Tibial nerve (tissue), 4 donors: ENCODE measurements at regions not wholly inside any gene's neighbourhood (a gene's known extent, or its start where the extent isn't known, plus 50 kb on each side); places are given as distances from the start of the nearest gene placed in this dataset.

Experiments
- DNase-seq, 2 donors: peaks; one replicate each; pipeline ENCODE4 v3.0.0-alpha.2; 2019; ENCODE audit warnings: low spot score in 2 of 2
- H3K27ac ChIP-seq, 4 donors: fragments of 200-600 bp; sonication (generic) in 3 of 4; one replicate each; pipeline ENCODE4 v1.5.1; 2017 to 2019; ENCODE audit warnings: mild to moderate bottlenecking in 1 of 4
- H3K27me3 ChIP-seq, 2 donors: fragments of 200-600 bp; sonication (generic) in 1 of 2; one replicate each; pipeline versions ENCODE4 v1.5.1 to v1.6.0; 2017 to 2019
- H3K36me3 ChIP-seq, 3 donors: fragments of 200-600 bp; sonication (generic); one replicate each; pipeline ENCODE4 v1.5.1; 2018 to 2019
- H3K4me1 ChIP-seq, 4 donors: fragments of 200-600 bp; sonication (generic) in 3 of 4; one replicate each; pipeline ENCODE4 v1.5.1; 2017 to 2019
- H3K4me3 ChIP-seq, 4 donors: fragments of 200-600 bp; sonication (generic) in 3 of 4; one replicate each; pipeline ENCODE4 v1.5.1; 2017 to 2019; ENCODE audit warnings: mild to moderate bottlenecking in 1 of 4, moderate library complexity in 1 of 4
- H3K9me3 ChIP-seq, 4 donors: fragments of 200-600 bp; sonication (generic) in 3 of 4; one replicate each; pipeline ENCODE4 v1.5.1; 2017 to 2019
- EP300 ChIP-seq, 2 donors: sonication (generic); formaldehyde crosslinking; IDR thresholded peaks; one replicate each; pipeline ENCODE4 v1.6.1; 2017; ENCODE audit warnings: antibody characterized with exemption in 2 of 2, mild to moderate bottlenecking in 1 of 2
- POLR2A ChIP-seq, 2 donors: fragments of 450-650 bp; IDR thresholded peaks; one replicate each; pipeline ENCODE4 v1.6.1; 2017; ENCODE audit warnings: antibody characterized with exemption in 2 of 2, mild to moderate bottlenecking in 2 of 2, moderate library complexity in 2 of 2
- WGBS, 2 donors: methylation state at CpG; one replicate each; pipeline ENCODE4 v1.1.5; 2018; 5-methylcytosine and 5-hydroxymethylcytosine counted together
- TF ChIP-seq, protein P1 (sequence below), 5 experiments: fragments of 200-600 bp in 3 of 5; fragments of 450-650 bp in 2 of 5; sonication (generic) in 3 of 5; IDR thresholded peaks; one replicate each; pipeline ENCODE4 v1.5.1; 2016 to 2019; ENCODE audit warnings: antibody characterized with exemption in 5 of 5, mild to moderate bottlenecking in 3 of 5, moderate library complexity in 2 of 5

DNA sequence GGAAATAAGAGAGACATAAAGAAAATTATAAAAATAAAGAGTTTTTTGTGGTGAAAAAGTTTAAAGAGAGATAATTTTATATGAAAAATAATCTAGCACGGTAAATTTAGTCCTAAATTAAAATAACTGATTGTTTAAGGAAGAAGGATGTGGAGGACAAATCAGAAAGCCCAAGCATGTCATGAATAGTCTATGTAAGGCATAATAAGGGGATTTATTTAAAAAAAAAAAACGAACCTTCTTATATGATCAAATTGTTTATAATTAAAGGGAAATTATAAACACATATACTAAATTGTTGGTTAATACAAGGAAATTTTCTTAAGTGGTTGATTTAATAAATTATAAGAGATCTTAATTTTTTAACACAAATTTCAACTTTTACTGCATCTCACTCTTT, 551.8 kb upstream of the TYRP1 start:
- Histone ChIP-seq H3K4me1 (no peaks in the 10 kb centered on the region), H3K9me3 (no peaks in the 10 kb centered on the region), H3K4me3 (no peak overlapping the region), H3K27me3 (no peaks in the 10 kb centered on the region), H3K36me3 (no peaks in the 10 kb centered on the region), H3K27ac (no peak overlapping the region)
- DNase-seq, result no peak
- 68 to 70% methylated on average over 2 of the region's 2 CpGs for WGBS, 2 donors
- TF ChIP-seq, protein P1, sequence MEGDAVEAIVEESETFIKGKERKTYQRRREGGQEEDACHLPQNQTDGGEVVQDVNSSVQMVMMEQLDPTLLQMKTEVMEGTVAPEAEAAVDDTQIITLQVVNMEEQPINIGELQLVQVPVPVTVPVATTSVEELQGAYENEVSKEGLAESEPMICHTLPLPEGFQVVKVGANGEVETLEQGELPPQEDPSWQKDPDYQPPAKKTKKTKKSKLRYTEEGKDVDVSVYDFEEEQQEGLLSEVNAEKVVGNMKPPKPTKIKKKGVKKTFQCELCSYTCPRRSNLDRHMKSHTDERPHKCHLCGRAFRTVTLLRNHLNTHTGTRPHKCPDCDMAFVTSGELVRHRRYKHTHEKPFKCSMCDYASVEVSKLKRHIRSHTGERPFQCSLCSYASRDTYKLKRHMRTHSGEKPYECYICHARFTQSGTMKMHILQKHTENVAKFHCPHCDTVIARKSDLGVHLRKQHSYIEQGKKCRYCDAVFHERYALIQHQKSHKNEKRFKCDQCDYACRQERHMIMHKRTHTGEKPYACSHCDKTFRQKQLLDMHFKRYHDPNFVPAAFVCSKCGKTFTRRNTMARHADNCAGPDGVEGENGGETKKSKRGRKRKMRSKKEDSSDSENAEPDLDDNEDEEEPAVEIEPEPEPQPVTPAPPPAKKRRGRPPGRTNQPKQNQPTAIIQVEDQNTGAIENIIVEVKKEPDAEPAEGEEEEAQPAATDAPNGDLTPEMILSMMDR (IDR thresholded peaks at IDR 0.05), result no peak
- no peak for TF ChIP-seq EP300 (IDR thresholded peaks at IDR 0.05)
- no peak for TF ChIP-seq POLR2A (IDR thresholded peaks at IDR 0.05)

DNA sequence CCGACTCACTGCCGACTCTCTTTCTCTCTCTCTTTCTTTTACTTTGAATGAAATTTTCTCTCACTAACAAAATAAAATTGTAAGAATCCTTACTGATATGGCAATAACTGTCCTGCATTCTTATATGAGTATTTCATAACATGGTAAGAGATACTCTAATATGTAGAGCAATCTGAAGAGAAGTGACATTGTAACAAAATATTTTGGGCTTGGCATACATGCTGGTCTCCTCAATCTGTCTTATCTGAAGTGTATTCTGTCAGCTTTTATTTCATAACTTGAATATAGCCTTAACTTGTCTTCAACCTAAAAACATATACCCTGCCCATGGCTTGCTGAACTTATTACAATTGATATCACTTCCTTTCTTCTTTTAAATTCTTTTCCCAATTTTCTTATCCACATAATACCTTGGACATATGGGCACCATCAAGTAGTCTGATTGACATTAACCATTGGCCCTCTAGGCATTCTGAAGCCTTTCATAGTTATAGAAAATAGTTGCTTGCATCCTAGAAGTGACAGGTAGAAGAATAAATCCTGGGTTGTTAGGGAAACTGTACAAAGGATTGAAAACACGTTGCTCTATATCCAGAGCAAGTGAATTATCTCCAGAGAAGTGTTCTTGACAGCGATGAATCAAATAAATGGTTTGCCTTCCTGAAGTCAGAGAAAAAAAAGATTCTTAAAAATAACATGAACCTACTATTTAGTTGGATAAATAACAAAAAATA, 537.6 kb upstream of the TYRP1 start:
- H3K27me3 ChIP-seq, result no peaks in the 10 kb centered on the region
- DNase-seq, result no peak
- no peaks in the 10 kb centered on the region for H3K9me3 ChIP-seq
- TF ChIP-seq EP300 (IDR thresholded peaks at IDR 0.05) (no peak), POLR2A (IDR thresholded peaks at IDR 0.05) (no peak)
- H3K4me1 ChIP-seq, result no peaks in the 10 kb centered on the region
- H3K36me3 ChIP-seq, result no peaks in the 10 kb centered on the region
- 84 to 85% methylated on average over 4 of the region's 4 CpGs for WGBS, 2 donors
- no peak overlapping the region for H3K4me3 ChIP-seq
- H3K27ac ChIP-seq, result no peak overlapping the region

DNA sequence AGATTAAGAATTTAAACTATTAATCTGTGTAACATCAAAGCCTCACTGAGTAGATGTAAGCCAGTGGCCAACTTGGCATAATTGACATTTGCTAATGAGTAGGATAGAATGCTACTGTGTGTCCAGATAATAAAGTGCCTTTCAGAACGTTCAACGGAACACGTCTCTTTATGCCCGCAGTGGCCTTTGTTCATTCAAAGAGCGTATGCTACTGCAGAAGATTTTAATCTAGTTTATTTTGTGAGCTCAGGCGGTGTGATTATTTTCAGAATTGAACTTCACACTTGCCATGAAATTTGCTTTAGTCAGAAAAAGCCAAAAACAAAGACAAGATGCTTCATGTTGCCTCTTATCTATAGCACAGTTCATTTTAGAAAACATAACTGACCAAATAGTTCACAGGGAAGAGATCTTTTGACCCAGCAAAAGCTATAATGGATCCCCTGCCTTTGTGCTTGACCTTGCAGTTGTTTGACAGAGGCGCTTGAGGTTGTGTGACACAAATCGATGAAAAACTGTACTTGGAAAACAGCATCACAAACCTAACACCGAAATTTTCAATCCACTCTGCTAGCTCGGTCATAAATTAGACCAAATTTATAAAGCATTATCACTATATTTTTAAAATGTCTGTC, 530.9 kb upstream of the TYRP1 start:
- no peaks in the 10 kb centered on the region for H3K9me3 ChIP-seq
- 45 to 59% methylated on average over 10 of the region's 10 CpGs for WGBS, 2 donors
- TF ChIP-seq, protein P1 (IDR thresholded peaks at IDR 0.05), result no peak
- no peak for TF ChIP-seq EP300 (IDR thresholded peaks at IDR 0.05)
- TF ChIP-seq POLR2A (IDR thresholded peaks at IDR 0.05), result no peak
- H3K27me3 ChIP-seq, result no peaks in the 10 kb centered on the region
- no peak for DNase-seq
- H3K4me1 ChIP-seq, result no peaks in the 10 kb centered on the region
- no peak overlapping the region for H3K4me3 ChIP-seq
- no peak overlapping the region for H3K27ac ChIP-seq
- H3K36me3 ChIP-seq, result no peaks in the 10 kb centered on the region

DNA sequence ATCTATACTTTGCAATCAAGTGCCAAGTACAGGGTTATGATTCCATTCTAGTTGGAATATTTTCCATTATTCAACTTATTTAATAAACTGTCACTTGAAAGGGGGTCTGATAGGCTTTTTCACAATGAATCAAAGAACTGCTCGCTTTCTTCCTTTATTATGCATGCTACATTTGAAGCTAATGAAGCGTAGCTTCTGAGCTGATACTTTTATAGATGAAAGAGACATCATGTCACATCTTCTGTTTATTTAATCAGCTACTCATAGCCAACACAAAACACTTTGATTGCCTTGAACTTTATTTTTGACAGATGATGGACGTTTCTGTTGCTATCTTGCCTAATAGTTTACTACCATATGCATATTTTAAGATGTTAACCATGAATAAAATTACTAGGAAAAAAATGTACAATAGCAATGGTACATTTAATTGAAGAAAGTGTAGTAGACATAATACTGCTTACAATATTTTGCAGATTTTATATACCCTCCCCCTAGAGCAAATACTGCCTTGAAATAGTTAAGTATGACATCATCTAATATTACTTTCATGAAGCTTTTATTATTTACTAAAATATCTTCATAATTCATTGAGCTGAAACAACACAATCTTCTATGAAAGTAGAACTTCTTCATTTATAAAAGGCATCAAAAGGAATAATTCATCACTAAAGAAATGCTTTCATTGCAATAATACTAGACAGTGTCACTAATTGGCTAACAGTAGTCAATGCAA, 529.3 kb upstream of the TYRP1 start:
- Histone ChIP-seq H3K36me3 (no peaks in the 10 kb centered on the region), H3K27ac (no peak overlapping the region), H3K27me3 (no peaks in the 10 kb centered on the region), H3K4me1 (no peaks in the 10 kb centered on the region), H3K4me3 (no peak overlapping the region), H3K9me3 (no peaks in the 10 kb centered on the region)
- WGBS, 2 donors, result 78 to 79% methylated on average over 3 of the region's 3 CpGs
- TF ChIP-seq POLR2A (IDR thresholded peaks at IDR 0.05) (no peak), EP300 (IDR thresholded peaks at IDR 0.05) (no peak)
- TF ChIP-seq, protein P1 (IDR thresholded peaks at IDR 0.05), result no peak
- no peak for DNase-seq

DNA sequence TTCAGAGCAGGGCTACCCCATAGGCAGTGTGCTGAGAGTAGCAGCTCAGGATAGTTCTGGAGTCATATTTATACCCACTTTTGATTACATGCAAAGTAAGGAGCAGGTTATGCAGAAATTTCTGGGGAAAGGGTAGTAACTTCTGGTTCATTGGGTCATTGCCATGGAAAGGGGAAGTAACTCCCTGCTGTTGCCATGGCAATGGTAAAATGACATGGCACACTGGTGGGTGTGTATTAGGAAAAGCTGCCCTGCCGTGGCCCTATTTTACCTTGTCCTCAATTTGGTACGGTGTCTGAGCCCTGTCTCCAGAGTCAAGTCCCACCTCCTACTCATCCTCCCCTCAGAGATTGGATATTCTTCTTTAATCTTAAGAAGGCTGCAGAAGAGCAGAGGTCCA, 526.7 kb upstream of the TYRP1 start:
- Histone ChIP-seq H3K36me3 (no peaks in the 10 kb centered on the region), H3K4me1 (no peaks in the 10 kb centered on the region), H3K9me3 (no peaks in the 10 kb centered on the region), H3K4me3 (no peak overlapping the region), H3K27me3 (no peaks in the 10 kb centered on the region), H3K27ac (no peak overlapping the region)
- TF ChIP-seq, protein P1 (IDR thresholded peaks at IDR 0.05), result no peak
- TF ChIP-seq EP300 (IDR thresholded peaks at IDR 0.05), result no peak
- TF ChIP-seq POLR2A (IDR thresholded peaks at IDR 0.05), result no peak
- DNase-seq, result no peak
- 62% methylated on average over 2 of the region's 2 CpGs for WGBS, 2 donors
